WTC11 (cell line): ENCODE measurements at regions not wholly inside any gene's neighbourhood (a gene's known extent, or its start where the extent isn't known, plus 50 kb on each side); places are given as distances from the start of the nearest gene placed in this dataset.

ENCODE experiments used
- ATAC-seq: fragments of 200-7000 bp; cut with Tn5 transposase; 2 replicates; pipeline ENCODE4 v1.10.0; 2021; ENCODE audit warnings: mild to moderate bottlenecking, moderate library complexity
- CTCF ChIA-PET: fragments of 300-600 bp; sonication (Branson Sonifier 250); formaldehyde crosslinking; loops from one replicate; lab custom pipeline; 2021; ENCODE audit warnings: antibody characterized with exemption; lab: Charles Lee
- POLR2A ChIA-PET: fragments of 350-600 bp; sonication (Branson Sonifier 250); formaldehyde crosslinking; loops from one replicate; lab custom pipeline; 2021; ENCODE audit warnings: antibody characterized with exemption; lab: Charles Lee
- DNase-seq: peaks from one replicate; pipeline ENCODE4 v3.0.0; 2021; ENCODE audit warnings: low spot score
- H3K27ac Mint-ChIP-seq: 2 replicates; pipeline ENCODE4 v1.8.0; 2021; ENCODE audit warnings: mixed read lengths
- H3K27me3 Mint-ChIP-seq: 2 replicates; pipeline ENCODE4 v1.8.0; 2021; ENCODE audit warnings: low read depth, mild to moderate bottlenecking, moderate library complexity, mixed read lengths
- H3K36me3 Mint-ChIP-seq: 2 replicates; pipeline ENCODE4 v1.8.0; 2021; ENCODE audit warnings: mixed read lengths
- H3K4me1 Mint-ChIP-seq: 2 replicates; pipeline ENCODE4 v1.8.0; 2022; ENCODE audit warnings: mixed read lengths
- H3K4me3 Mint-ChIP-seq: 2 replicates; pipeline ENCODE4 v1.8.0; 2021; ENCODE audit warnings: mild to moderate bottlenecking, moderate library complexity, mixed read lengths
- H3K9me3 Mint-ChIP-seq: 2 replicates; pipeline ENCODE4 v1.8.0; 2021; ENCODE audit warnings: mixed read lengths
- EMX1 ChIP-seq: fragments of 250-450 bp; sonication (Bioruptor Pico); IDR thresholded peaks from 2 replicates; pipeline ENCODE4 v1.8.0; 2021; ENCODE audit warnings: mild to moderate bottlenecking
- GABPB1 ChIP-seq: sonication (generic); formaldehyde crosslinking; IDR thresholded peaks from 2 replicates; pipeline ENCODE4 v1.8.1; 2023; ENCODE audit warnings: mild to moderate bottlenecking, missing genetic modification reagents
- GTF2I ChIP-seq: fragments of 250-450 bp; sonication (Bioruptor Pico); conservative IDR thresholded peaks from 2 replicates; pipeline ENCODE4 v1.4.0; 2021; ENCODE audit warnings: mild to moderate bottlenecking
- MYBL2 ChIP-seq: sonication (generic); formaldehyde crosslinking; IDR thresholded peaks from 2 replicates; pipeline ENCODE4 v1.8.1; 2023; ENCODE audit warnings: mild to moderate bottlenecking, moderate library complexity, missing genetic modification reagents
- NFE2L1 ChIP-seq: sonication (generic); formaldehyde crosslinking; IDR thresholded peaks from 2 replicates; pipeline ENCODE4 v1.8.1; 2023; ENCODE audit warnings: missing genetic modification reagents
- OVOL2 ChIP-seq: fragments of 250-450 bp; sonication (Bioruptor Pico); IDR thresholded peaks from 2 replicates; pipeline ENCODE4 v1.9.0; 2021; ENCODE audit warnings: mild to moderate bottlenecking, borderline replicate concordance
- SMAD4 ChIP-seq: sonication (generic); formaldehyde crosslinking; IDR thresholded peaks from 2 replicates; pipeline ENCODE4 v1.8.0; 2022; ENCODE audit warnings: mild to moderate bottlenecking, missing genetic modification reagents
- TEAD1 ChIP-seq: sonication (generic); formaldehyde crosslinking; IDR thresholded peaks from 2 replicates; pipeline ENCODE4 v1.8.0; 2022; ENCODE audit warnings: mild to moderate bottlenecking, missing genetic modification reagents
- ZNF138 ChIP-seq: sonication (generic); formaldehyde crosslinking; conservative IDR thresholded peaks from 2 replicates; pipeline ENCODE4 v1.8.1; 2022; ENCODE audit warnings: mild to moderate bottlenecking, moderate library complexity, missing genetic modification reagents
- ZNF396 ChIP-seq: fragments of 250-450 bp; sonication (Bioruptor Pico); IDR thresholded peaks from 2 replicates; pipeline ENCODE4 v1.8.0; 2021; ENCODE audit warnings: mild to moderate bottlenecking, moderate library complexity, borderline replicate concordance
- ZNF416 ChIP-seq: fragments of 250-450 bp; sonication (Bioruptor Pico); IDR thresholded peaks from 2 replicates; pipeline ENCODE4 v1.9.0; 2021; ENCODE audit warnings: mild to moderate bottlenecking, inconsistent platforms
- ZNF671 ChIP-seq: fragments of 250-450 bp; sonication (Bioruptor Pico); IDR thresholded peaks from 2 replicates; pipeline ENCODE4 v1.8.0; 2021; ENCODE audit warnings: mild to moderate bottlenecking
- TF ChIP-seq, protein P1 (sequence below): fragments of 250-450 bp; sonication (Bioruptor Pico); IDR thresholded peaks from 2 replicates; pipeline ENCODE4 v1.9.0; 2021; ENCODE audit warnings: mild to moderate bottlenecking, borderline replicate concordance
- TF ChIP-seq, protein P2 (sequence below): sonication (generic); formaldehyde crosslinking; IDR thresholded peaks from 2 replicates; pipeline ENCODE4 v1.8.1; 2022; ENCODE audit warnings: mild to moderate bottlenecking, moderate library complexity, missing genetic modification reagents
- TF ChIP-seq, protein P3 (sequence below): fragments of 250-450 bp; sonication (Bioruptor Pico); IDR thresholded peaks from 2 replicates; pipeline ENCODE4 v1.9.0; 2021; ENCODE audit warnings: moderate library complexity, mild to moderate bottlenecking, inconsistent platforms, borderline replicate concordance
- TF ChIP-seq, protein P4 (sequence below): sonication (generic); formaldehyde crosslinking; IDR thresholded peaks from 2 replicates; pipeline ENCODE4 v1.8.1; 2022; ENCODE audit warnings: low read depth, missing genetic modification reagents, borderline replicate concordance
- TF ChIP-seq, protein P5 (sequence below): fragments of 250-450 bp; sonication (Bioruptor Pico); IDR thresholded peaks from 2 replicates; pipeline ENCODE4 v2.1.2; 2022; ENCODE audit warnings: mild to moderate bottlenecking, moderate library complexity
- TF ChIP-seq, protein P6 (sequence below): fragments of 250-450 bp; sonication (Bioruptor Pico); IDR thresholded peaks from 2 replicates; pipeline ENCODE4 v1.8.0; 2021; ENCODE audit warnings: mild to moderate bottlenecking
- TF ChIP-seq, protein P7 (sequence below): fragments of 250-450 bp; sonication (Bioruptor Pico); IDR thresholded peaks from 2 replicates; pipeline ENCODE4 v1.9.0; 2021; ENCODE audit warnings: mild to moderate bottlenecking

DNA sequence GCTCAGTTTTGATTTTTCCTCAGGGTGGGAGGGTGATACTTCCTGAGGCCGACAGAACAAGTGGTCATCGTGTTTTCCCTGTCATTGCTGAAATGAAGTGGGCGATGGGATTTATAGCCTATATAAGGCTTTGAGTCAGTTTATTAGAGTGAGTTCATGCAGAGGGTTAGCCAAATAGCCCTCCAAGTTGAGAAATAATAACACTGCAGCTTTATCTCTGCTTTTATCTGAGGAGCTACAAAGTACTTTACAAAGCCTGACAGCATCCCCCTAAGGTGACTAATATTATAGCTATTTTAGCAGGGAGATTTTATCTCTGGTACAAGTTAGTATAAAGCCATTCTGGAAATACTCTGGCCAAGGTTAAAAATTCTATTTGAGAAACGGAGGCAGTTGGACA lies 389.6 kb downstream of the MFSD1 start:
- Mint-ChIP-seq H3K9me3 (peaks cover 20% of the 10 kb centered on the region), H3K4me1 (peaks cover 2% of the 10 kb centered on the region; the same call in 1 of the 2 replicates), H3K27me3 (no peaks in the 10 kb centered on the region; the same call in 1 of the 2 replicates), H3K27ac (no peak overlapping the region), H3K36me3 (no peaks in the 10 kb centered on the region), H3K4me3 (no peak overlapping the region)
- POLR2A ChIA-PET = no interaction called here
- TF ChIP-seq, protein P1, sequence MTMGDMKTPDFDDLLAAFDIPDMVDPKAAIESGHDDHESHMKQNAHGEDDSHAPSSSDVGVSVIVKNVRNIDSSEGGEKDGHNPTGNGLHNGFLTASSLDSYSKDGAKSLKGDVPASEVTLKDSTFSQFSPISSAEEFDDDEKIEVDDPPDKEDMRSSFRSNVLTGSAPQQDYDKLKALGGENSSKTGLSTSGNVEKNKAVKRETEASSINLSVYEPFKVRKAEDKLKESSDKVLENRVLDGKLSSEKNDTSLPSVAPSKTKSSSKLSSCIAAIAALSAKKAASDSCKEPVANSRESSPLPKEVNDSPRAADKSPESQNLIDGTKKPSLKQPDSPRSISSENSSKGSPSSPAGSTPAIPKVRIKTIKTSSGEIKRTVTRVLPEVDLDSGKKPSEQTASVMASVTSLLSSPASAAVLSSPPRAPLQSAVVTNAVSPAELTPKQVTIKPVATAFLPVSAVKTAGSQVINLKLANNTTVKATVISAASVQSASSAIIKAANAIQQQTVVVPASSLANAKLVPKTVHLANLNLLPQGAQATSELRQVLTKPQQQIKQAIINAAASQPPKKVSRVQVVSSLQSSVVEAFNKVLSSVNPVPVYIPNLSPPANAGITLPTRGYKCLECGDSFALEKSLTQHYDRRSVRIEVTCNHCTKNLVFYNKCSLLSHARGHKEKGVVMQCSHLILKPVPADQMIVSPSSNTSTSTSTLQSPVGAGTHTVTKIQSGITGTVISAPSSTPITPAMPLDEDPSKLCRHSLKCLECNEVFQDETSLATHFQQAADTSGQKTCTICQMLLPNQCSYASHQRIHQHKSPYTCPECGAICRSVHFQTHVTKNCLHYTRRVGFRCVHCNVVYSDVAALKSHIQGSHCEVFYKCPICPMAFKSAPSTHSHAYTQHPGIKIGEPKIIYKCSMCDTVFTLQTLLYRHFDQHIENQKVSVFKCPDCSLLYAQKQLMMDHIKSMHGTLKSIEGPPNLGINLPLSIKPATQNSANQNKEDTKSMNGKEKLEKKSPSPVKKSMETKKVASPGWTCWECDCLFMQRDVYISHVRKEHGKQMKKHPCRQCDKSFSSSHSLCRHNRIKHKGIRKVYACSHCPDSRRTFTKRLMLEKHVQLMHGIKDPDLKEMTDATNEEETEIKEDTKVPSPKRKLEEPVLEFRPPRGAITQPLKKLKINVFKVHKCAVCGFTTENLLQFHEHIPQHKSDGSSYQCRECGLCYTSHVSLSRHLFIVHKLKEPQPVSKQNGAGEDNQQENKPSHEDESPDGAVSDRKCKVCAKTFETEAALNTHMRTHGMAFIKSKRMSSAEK (CRISPR knock-in tag) = no peak
- TF ChIP-seq GTF2I = no peak
- TF ChIP-seq, protein P2, sequence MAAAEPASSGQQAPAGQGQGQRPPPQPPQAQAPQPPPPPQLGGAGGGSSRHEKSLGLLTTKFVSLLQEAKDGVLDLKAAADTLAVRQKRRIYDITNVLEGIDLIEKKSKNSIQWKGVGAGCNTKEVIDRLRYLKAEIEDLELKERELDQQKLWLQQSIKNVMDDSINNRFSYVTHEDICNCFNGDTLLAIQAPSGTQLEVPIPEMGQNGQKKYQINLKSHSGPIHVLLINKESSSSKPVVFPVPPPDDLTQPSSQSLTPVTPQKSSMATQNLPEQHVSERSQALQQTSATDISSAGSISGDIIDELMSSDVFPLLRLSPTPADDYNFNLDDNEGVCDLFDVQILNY (CRISPR knock-in tag) = no peak
- TF ChIP-seq, protein P3, sequence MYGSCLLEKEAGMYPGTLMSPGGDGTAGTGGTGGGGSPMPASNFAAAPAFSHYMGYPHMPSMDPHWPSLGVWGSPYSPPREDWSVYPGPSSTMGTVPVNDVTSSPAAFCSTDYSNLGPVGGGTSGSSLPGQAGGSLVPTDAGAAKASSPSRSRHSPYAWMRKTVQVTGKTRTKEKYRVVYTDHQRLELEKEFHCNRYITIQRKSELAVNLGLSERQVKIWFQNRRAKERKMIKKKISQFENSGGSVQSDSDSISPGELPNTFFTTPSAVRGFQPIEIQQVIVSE = no peak
- TF ChIP-seq MYBL2 (CRISPR knock-in tag) = no peak
- no peak for TF ChIP-seq OVOL2
- TF ChIP-seq, protein P4, sequence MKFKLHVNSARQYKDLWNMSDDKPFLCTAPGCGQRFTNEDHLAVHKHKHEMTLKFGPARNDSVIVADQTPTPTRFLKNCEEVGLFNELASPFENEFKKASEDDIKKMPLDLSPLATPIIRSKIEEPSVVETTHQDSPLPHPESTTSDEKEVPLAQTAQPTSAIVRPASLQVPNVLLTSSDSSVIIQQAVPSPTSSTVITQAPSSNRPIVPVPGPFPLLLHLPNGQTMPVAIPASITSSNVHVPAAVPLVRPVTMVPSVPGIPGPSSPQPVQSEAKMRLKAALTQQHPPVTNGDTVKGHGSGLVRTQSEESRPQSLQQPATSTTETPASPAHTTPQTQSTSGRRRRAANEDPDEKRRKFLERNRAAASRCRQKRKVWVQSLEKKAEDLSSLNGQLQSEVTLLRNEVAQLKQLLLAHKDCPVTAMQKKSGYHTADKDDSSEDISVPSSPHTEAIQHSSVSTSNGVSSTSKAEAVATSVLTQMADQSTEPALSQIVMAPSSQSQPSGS (CRISPR knock-in tag) = no peak
- no peak for TF ChIP-seq SMAD4 (CRISPR knock-in tag)
- no peak for TF ChIP-seq ZNF671
- TF ChIP-seq GABPB1 (CRISPR knock-in tag) = no peak
- CTCF ChIA-PET = no interaction called here
- no peak for DNase-seq
- no peak for ATAC-seq

DNA sequence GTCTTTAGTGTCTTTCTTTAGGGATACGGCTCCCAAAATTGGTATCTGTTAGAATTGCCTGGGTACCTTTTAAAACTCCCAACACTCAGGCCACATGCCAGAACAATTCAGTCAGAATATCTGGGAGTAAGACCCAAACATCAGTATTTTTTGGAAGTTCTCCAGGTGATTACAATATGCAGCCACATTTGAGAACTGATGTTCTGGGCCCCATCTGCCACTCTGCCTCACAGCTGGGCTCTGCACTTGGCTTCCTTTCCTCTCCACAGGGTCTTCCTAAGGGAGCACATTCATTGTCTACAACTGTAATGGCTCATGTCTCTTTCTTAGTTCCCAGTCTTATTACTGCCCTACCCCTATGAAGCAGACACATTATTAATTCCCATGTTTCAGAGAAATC lies 394.5 kb downstream of the MFSD1 start:
- peaks cover 32% of the 10 kb centered on the region for H3K9me3 Mint-ChIP-seq
- ChIA-PET CTCF (no interaction called here), POLR2A (no interaction called here)
- ATAC-seq (peak; percentile 44), DNase-seq (no peak)
- TF ChIP-seq TEAD1 (no peak), ZNF396 (CRISPR knock-in tag) (no peak), EMX1 (CRISPR knock-in tag) (no peak), ZNF138 (CRISPR knock-in tag) (no peak), ZNF416 (CRISPR knock-in tag) (no peak), NFE2L1 (CRISPR knock-in tag) (no peak)
- TF ChIP-seq, protein P5, sequence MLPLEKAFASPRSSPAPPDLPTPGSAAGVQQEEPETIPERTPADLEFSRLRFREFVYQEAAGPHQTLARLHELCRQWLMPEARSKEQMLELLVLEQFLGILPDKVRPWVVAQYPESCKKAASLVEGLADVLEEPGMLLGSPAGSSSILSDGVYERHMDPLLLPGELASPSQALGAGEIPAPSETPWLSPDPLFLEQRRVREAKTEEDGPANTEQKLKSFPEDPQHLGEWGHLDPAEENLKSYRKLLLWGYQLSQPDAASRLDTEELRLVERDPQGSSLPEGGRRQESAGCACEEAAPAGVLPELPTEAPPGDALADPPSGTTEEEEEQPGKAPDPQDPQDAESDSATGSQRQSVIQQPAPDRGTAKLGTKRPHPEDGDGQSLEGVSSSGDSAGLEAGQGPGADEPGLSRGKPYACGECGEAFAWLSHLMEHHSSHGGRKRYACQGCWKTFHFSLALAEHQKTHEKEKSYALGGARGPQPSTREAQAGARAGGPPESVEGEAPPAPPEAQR (CRISPR knock-in tag) = no peak
- TF ChIP-seq, protein P6, sequence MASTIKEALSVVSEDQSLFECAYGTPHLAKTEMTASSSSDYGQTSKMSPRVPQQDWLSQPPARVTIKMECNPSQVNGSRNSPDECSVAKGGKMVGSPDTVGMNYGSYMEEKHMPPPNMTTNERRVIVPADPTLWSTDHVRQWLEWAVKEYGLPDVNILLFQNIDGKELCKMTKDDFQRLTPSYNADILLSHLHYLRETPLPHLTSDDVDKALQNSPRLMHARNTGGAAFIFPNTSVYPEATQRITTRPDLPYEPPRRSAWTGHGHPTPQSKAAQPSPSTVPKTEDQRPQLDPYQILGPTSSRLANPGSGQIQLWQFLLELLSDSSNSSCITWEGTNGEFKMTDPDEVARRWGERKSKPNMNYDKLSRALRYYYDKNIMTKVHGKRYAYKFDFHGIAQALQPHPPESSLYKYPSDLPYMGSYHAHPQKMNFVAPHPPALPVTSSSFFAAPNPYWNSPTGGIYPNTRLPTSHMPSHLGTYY = no peak
- TF ChIP-seq, protein P7, sequence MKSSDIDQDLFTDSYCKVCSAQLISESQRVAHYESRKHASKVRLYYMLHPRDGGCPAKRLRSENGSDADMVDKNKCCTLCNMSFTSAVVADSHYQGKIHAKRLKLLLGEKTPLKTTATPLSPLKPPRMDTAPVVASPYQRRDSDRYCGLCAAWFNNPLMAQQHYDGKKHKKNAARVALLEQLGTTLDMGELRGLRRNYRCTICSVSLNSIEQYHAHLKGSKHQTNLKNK (CRISPR knock-in tag) = no peak
- TF ChIP-seq, protein P1 (CRISPR knock-in tag) = no peak
- TF ChIP-seq, all 79 proteins: peak for 0
- peaks cover 5% of the 10 kb centered on the region for H3K36me3 Mint-ChIP-seq
- no peak overlapping the region for H3K27ac Mint-ChIP-seq
- H3K4me3 Mint-ChIP-seq = no peak overlapping the region
- peaks cover 4% of the 10 kb centered on the region for H3K4me1 Mint-ChIP-seq
- no peaks in the 10 kb centered on the region for H3K27me3 Mint-ChIP-seq
